Stomach (tissue), 4 donors: ENCODE measurements at regions not wholly inside any gene's neighbourhood (a gene's known extent, or its start where the extent isn't known, plus 50 kb on each side); places are given as distances from the start of the nearest gene placed in this dataset.

Source experiments
- POLR2AphosphoS5 ChIP-seq, 3 donors: sonication (generic); formaldehyde crosslinking; IDR thresholded peaks; one replicate each; pipeline ENCODE4 v1.6.1; 2016; ENCODE audit warnings: antibody characterized with exemption in 3 of 3
- TF ChIP-seq, protein P1 (sequence below), 7 experiments: fragments of 450-650 bp in 4 of 7; fragments of 200-600 bp in 3 of 7; sonication (generic) in 3 of 7; IDR thresholded peaks; one replicate each; pipeline ENCODE4 v1.5.1; 2016 to 2019; ENCODE audit warnings: antibody characterized with exemption in 7 of 7, control low read depth in 2 of 7, mild to moderate bottlenecking in 1 of 7

DNA sequence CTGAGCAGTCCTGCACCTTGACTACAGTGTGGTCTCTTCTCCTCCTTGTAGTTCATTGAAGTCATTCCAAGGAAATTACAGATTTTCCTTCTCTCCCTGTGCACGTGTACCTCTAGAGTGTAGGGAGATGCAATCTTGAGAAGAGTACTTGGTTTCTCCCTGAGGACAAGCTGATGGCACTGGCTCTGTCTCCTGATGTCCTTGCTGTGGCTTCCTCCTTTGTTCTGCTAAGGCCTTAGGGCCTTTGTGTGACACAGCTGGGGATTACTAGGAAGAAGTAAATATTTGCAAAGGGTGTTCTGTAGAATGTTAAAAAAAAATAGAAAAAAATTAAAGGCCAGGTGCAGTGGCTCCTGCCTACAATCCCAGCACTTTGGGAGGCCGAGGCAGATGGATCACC is 66.2 kb upstream of the APOBEC4 start:
- no peak for TF ChIP-seq POLR2AphosphoS5 (IDR thresholded peaks at IDR 0.05)
- TF ChIP-seq, protein P1, sequence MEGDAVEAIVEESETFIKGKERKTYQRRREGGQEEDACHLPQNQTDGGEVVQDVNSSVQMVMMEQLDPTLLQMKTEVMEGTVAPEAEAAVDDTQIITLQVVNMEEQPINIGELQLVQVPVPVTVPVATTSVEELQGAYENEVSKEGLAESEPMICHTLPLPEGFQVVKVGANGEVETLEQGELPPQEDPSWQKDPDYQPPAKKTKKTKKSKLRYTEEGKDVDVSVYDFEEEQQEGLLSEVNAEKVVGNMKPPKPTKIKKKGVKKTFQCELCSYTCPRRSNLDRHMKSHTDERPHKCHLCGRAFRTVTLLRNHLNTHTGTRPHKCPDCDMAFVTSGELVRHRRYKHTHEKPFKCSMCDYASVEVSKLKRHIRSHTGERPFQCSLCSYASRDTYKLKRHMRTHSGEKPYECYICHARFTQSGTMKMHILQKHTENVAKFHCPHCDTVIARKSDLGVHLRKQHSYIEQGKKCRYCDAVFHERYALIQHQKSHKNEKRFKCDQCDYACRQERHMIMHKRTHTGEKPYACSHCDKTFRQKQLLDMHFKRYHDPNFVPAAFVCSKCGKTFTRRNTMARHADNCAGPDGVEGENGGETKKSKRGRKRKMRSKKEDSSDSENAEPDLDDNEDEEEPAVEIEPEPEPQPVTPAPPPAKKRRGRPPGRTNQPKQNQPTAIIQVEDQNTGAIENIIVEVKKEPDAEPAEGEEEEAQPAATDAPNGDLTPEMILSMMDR (IDR thresholded peaks at IDR 0.05) = no peak
